ENCODE measurements at regions not wholly inside any gene's neighbourhood (a gene's known extent, or its start where the extent isn't known, plus 50 kb on each side); places are given as distances from the start of the nearest gene placed in this dataset.
"Not testable (repeated sequence)": the region's sequence is repeated elsewhere in the genome, so short reads cannot be mapped to it uniquely, and the experiment has no call there.

GRCh38 chr6:4264081-4264480 lies 128.7 kb upstream of the ECI2 start:
- DNase-seq (ENCODE audit: low spot score), result no peak

- DNase-seq (ENCODE audit: low spot score), result no peak
Measured at GRCh38 chr6:4262526-4262925, 127.2 kb upstream of the ECI2 start.

GRCh38 chr6:4259391-4259790 lies 124.0 kb upstream of the ECI2 start:
- no peak for DNase-seq (ENCODE audit: low spot score)

- no peak for DNase-seq (ENCODE audit: low spot score)
Measured at GRCh38 chr6:4258733-4259132, 123.4 kb upstream of the ECI2 start.

GRCh38 chr6:4256969-4257368 lies 121.6 kb upstream of the ECI2 start:
- DNase-seq (ENCODE audit: low spot score), result no peak

GRCh38 chr6:4253604-4254231 lies 118.3 kb upstream of the ECI2 start:
- peak; percentile 55 for DNase-seq (ENCODE audit: low spot score)

GRCh38 chr6:4252445-4252844 lies 117.1 kb upstream of the ECI2 start:
- not testable (repeated sequence) for DNase-seq (ENCODE audit: low spot score)

- DNase-seq (ENCODE audit: low spot score), result no peak
Measured at GRCh38 chr6:4250645-4251044, 115.3 kb upstream of the ECI2 start.

GRCh38 chr6:4243832-4244231 lies 108.5 kb upstream of the ECI2 start:
- DNase-seq (ENCODE audit: low spot score), result not testable (repeated sequence)

- no peak for DNase-seq (ENCODE audit: low spot score)
Measured at GRCh38 chr6:4243237-4243636, 107.9 kb upstream of the ECI2 start.

GRCh38 chr6:4242601-4243000 lies 107.2 kb upstream of the ECI2 start:
- no peak for DNase-seq (ENCODE audit: low spot score)

- no peak for DNase-seq (ENCODE audit: low spot score)
Measured at GRCh38 chr6:4240148-4240547, 104.8 kb upstream of the ECI2 start.

GRCh38 chr6:4225161-4225872 lies 89.9 kb upstream of the ECI2 start:
- no peak for DNase-seq (ENCODE audit: low spot score)

GRCh38 chr6:4224067-4224978 lies 88.9 kb upstream of the ECI2 start:
- DNase-seq (ENCODE audit: low spot score), result no peak

GRCh38 chr6:4220558-4220957 lies 85.2 kb upstream of the ECI2 start:
- DNase-seq (ENCODE audit: low spot score), result no peak

- not testable (repeated sequence) for DNase-seq (ENCODE audit: low spot score)
Measured at GRCh38 chr6:4218619-4219317, 83.4 kb upstream of the ECI2 start.

- no peak for DNase-seq (ENCODE audit: low spot score)
Measured at GRCh38 chr6:4212588-4212987, 77.2 kb upstream of the ECI2 start.

GRCh38 chr6:4210629-4211419 lies 75.4 kb upstream of the ECI2 start:
- peak; percentile 46 for DNase-seq (ENCODE audit: low spot score)

- DNase-seq (ENCODE audit: low spot score), result no peak
Measured at GRCh38 chr6:4209196-4209595, 73.8 kb upstream of the ECI2 start.

GRCh38 chr6:4208158-4208557 lies 72.8 kb upstream of the ECI2 start:
- no peak for DNase-seq (ENCODE audit: low spot score)

Data from mucosa of gallbladder (tissue), 1 donor.